DND-41 (cell line): ENCODE measurements at regions not wholly inside any gene's neighbourhood (a gene's known extent, or its start where the extent isn't known, plus 50 kb on each side); places are given as distances from the start of the nearest gene placed in this dataset.

Experiments used
- CTCF ChIP-seq: IDR thresholded peaks from 2 replicates; pipeline ENCODE4 v1.5.1; 2012; ENCODE audit warnings: borderline replicate concordance, low read length, moderate library complexity, mild to moderate bottlenecking; ENCODE audit not compliant: poor library complexity, severe bottlenecking; ENCODE audit errors: extremely low read depth
- EZH2 ChIP-seq: IDR thresholded peaks from 3 replicates; pipeline ENCODE4 v1.6.1; 2012; ENCODE audit warnings: borderline replicate concordance, low read depth, mild to moderate bottlenecking, moderate library complexity, low read length, inconsistent platforms; ENCODE audit not compliant: severe bottlenecking

GRCh38 chr3:82960379-82960778, 1198.9 kb upstream of the GBE1 start:
- TF ChIP-seq EZH2 (no peak), CTCF (no peak)
